ENCODE measurements at regions not wholly inside any gene's neighbourhood (a gene's known extent, or its start where the extent isn't known, plus 50 kb on each side); places are given as distances from the start of the nearest gene placed in this dataset.

DNA sequence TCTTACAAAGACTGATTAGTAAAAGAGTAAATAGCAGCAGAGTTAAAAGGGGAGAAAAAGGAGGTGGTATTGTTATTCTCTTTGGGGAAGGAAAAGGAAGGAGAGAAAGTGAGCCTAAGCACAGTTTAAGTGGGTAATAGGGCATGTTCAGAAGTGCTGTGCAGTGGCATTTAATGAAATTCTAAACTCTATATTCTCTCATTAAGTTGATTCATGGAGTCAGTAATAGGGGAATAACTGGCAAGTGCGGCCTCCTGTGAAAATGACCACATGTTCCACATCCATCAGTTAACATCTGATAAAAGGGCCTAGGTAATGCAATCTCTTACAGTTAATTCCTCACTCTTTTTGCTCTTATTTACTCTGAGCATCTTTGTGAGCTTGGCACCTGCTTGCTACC lies 516.7 kb downstream of the JRKL start:
- TF ChIP-seq POLR2A (IDR thresholded peaks at IDR 0.05; ENCODE audit: low read depth, low read length) (no peak), FOS (IDR thresholded peaks at IDR 0.05; ENCODE audit: low read depth, low read length) (no peak)
- TF ChIP-seq, protein P1, sequence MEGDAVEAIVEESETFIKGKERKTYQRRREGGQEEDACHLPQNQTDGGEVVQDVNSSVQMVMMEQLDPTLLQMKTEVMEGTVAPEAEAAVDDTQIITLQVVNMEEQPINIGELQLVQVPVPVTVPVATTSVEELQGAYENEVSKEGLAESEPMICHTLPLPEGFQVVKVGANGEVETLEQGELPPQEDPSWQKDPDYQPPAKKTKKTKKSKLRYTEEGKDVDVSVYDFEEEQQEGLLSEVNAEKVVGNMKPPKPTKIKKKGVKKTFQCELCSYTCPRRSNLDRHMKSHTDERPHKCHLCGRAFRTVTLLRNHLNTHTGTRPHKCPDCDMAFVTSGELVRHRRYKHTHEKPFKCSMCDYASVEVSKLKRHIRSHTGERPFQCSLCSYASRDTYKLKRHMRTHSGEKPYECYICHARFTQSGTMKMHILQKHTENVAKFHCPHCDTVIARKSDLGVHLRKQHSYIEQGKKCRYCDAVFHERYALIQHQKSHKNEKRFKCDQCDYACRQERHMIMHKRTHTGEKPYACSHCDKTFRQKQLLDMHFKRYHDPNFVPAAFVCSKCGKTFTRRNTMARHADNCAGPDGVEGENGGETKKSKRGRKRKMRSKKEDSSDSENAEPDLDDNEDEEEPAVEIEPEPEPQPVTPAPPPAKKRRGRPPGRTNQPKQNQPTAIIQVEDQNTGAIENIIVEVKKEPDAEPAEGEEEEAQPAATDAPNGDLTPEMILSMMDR (conservative IDR thresholded peaks at IDR 0.05; ENCODE audit: low read depth, low read length) = no peak

All from IMR-90 (cell line).